ELR (cell line): ENCODE measurements at regions not wholly inside any gene's neighbourhood (a gene's known extent, or its start where the extent isn't known, plus 50 kb on each side); places are given as distances from the start of the nearest gene placed in this dataset.
"Not testable (repeated sequence)": the region's sequence is repeated elsewhere in the genome, so short reads cannot be mapped to it uniquely, and the experiment has no call there.

Experiments
- DNase-seq: peaks from one replicate; pipeline ENCODE4 v3.0.0-alpha.2; 2015; ENCODE audit warnings: low read depth

- no peak for DNase-seq
These were observed 348.9 kb upstream of the SLC39A10 start for GRCh38 chr2:195308163-195308562.

- no peak for DNase-seq
These were observed 349.3 kb upstream of the SLC39A10 start for GRCh38 chr2:195307751-195308150.

DNA sequence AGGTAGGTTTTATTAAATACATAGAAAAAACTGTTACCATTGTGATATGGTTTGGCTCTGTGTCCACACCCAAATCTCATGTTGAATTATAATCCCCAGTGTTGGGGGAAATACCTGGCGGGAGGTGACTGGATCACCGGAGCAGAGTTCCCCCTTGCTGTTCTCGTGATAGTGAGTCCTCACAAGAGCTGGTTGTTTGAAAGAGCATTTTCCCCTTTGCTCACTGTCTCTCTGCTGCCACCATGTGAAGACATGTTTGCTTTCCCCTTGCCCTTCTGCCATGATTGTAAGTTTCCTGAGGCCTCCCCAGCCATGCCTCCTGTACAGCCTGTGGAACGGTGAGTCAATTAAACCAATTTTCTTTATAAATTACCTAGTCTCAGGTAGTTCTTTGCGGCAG is 352.7 kb upstream of the SLC39A10 start:
- peak; percentile 52 for DNase-seq

GRCh38 chr2:195300631-195301030 is 356.4 kb upstream of the SLC39A10 start:
- no peak for DNase-seq

GRCh38 chr2:195299600-195299999 is 357.4 kb upstream of the SLC39A10 start:
- DNase-seq: no peak

DNA sequence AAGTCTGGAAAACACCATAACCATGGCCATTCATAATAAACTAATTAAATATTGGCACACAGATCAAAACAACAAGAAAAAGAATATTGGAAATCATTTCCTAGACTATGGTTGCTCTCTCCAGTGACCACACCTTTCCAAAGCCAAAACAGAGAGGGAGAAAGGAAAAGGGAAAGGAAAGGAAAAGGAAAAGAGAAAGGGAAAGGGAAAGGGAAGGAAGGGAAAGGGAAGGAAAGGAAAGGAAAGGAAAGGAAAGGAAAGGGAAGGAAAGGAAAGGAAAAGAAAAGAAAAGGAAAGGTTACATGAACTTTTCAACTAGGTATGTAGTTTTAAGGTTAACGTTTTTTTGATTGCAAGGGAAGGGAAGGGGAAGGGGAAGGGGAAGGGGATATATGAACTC is 360.5 kb upstream of the SLC39A10 start:
- DNase-seq: no peak

DNA sequence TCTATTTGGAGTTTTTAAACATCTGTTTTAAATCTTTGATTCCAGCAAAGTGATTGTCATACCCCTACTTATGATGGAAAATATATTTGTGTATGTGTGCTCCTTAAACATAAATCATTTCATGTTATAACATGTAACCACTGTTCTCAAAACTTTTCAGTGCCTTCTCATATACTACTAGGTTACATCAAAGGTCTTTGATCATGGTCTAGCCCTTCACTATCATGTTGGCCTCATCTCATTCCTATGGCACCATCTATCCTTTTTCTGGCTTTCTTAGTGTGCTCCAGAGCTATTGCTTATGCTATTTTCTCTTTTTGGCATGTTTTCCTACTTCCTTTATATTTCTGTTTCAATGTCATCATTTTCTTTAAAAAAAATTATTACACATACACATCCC is 367.9 kb upstream of the SLC39A10 start:
- DNase-seq: no peak

- DNase-seq: no peak
These were observed 377.1 kb upstream of the SLC39A10 start for GRCh38 chr2:195279840-195280427.

- DNase-seq: no peak
These were observed 386.5 kb upstream of the SLC39A10 start for GRCh38 chr2:195270466-195271039.

DNA sequence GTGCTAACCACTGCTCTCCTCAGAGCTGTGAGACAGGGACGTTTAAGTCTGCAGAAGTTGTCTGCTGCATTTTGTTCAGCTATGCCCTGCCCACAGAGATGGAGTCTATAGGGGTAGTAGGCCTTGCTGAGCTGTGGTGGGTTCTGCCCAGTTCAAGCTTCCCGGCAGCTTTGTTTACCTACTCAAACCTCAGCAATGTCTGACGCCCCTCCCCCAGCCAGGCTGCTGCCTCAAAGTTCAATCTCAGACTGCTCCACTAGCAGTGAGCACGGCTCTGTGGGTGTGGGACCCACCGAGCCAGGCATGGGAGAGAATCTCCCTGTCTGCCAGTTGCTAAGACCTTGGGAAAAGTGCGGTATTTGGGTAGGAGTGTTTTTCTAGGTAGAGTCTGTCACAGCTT is 387.8 kb upstream of the SLC39A10 start:
- DNase-seq: no peak

DNA sequence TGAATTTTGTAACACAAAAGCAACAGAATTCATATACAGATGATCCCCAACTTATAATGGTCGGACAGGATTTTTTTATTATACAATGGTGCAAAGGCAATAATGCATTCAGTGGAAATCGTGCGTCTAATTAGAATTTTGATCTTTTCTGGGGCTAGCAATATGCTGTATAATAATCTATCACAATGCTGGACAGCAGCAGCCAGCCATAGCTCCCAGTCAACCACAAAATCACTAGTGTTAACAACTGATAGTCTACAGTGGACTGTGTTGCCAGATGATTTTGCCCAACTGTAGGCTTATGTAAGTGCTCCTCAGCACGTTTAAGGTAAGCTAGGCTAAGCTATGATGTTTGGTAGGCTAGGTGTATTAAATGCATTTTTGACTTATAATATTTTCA is 399.0 kb upstream of the SLC39A10 start:
- no peak for DNase-seq

DNA sequence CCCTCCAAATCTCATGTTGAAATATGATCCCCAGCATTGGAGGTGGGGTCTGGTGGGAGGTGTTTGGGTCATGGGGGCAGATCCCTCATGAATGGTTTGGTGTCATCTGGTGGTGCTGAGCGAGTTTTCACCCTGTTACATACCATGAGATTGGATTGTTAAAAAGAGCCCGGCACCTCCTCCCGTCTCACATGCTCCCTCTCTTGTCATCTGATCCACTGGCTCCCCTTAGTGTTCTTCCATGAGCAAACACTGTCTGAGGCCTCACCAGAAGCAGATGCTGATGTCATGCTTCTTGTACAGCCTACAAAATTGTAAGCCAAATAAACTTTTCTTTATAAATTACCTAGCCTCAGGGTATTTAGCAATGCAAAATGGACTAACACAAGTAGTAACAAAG is 405.0 kb upstream of the SLC39A10 start:
- peak; percentile 16 for DNase-seq

GRCh38 chr2:195251214-195251613 is 405.8 kb upstream of the SLC39A10 start:
- peak; percentile 70 for DNase-seq

DNA sequence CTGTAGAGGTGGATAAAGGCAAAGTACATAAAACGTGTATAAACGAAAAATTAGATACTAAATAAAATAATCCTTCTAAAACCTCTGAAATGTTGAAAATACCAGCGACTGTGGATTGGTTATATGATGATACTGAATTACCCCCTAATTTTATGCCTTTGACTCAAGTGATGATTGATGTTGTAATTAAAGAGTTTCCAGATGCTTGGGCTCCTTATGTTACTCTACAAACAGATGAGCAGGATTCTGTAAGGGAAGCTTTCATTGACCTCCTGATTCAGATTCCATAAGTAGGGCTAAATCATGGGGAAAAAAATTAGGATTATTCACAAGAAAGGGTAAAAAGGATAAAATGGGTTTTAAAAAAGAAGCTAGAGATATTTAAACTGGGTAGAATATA is 418.2 kb upstream of the SLC39A10 start:
- DNase-seq: no peak

DNA sequence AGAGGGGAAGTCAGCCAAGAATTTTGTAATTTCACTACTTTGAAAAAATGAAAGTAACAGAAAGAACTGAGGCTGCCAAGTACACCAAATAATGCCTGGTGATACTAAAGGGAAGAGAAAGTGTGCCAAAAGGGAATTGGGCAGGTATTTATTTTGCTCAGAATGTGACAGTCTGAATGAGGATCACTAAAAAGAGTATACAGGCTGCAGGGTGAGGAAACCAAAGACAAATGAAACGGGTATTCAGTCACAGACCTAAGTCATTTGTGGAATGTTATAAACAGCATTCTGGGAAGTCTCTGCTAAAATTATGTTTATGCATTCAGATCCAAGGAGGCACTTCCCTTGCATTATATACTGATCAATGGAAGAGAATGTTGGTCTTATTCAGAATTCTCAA is 418.6 kb upstream of the SLC39A10 start:
- peak; percentile 6 for DNase-seq

DNA sequence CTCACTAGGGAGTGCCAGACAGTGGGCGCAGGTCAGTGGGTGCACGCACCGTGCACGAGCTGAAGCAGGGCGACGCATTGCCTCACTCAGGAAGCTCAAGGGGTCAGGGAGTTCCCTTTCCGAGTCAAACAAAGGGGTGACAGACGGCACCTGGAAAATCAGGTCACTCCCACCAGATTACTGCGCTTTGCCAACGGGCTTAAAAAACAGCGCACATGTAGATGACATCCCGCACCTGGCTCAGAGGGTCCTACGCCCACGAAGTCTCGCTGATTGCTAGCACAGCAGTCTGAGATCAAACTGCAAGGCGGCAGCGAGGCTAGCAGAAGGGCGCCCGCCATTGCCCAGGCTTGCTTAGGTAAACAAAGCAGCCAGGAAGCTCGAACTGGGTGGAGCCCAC is 428.5 kb upstream of the SLC39A10 start:
- not testable (repeated sequence) for DNase-seq

DNA sequence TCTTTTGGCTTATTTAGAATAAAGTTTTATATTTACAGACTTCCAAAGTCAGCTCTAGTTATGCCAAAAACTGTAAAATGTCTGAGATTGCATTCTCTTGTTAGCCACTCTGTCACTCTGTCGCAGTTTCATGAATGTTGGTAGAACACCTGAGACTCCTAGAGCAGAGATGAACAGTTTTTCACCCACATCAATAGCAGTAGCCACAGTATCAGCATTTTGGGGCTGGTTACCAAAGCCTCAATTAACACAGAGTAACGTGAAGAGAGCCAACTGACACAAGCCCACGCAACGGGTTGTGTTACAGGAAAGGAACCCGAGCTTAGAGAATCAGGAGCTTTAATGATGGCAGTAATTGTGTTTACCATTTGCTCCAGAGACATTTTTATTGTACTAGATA is 443.0 kb upstream of the SLC39A10 start:
- no peak for DNase-seq

GRCh38 chr2:195212586-195212985 is 444.4 kb upstream of the SLC39A10 start:
- no peak for DNase-seq

GRCh38 chr2:195202163-195202845 is 454.7 kb upstream of the SLC39A10 start:
- peak; percentile 91 for DNase-seq

DNA sequence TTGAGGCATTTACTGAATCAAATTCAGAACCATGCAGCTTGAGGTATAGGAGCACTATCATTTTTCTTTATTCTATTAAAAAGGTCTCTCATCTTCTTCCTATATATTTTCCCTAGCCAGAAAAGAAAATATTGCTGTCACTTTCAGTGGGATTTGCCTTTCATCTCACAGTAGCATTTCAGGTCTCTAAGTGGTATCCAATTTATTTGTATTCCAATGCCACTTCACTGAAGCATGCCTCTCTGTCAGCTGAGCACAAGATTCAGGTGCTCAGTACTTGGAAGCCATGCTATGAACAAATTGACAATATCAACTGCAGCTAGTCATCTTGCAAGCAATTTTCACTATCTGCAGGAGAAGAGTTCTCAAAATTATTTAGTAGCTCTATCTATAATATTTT is 457.2 kb upstream of the SLC39A10 start:
- no peak for DNase-seq

DNA sequence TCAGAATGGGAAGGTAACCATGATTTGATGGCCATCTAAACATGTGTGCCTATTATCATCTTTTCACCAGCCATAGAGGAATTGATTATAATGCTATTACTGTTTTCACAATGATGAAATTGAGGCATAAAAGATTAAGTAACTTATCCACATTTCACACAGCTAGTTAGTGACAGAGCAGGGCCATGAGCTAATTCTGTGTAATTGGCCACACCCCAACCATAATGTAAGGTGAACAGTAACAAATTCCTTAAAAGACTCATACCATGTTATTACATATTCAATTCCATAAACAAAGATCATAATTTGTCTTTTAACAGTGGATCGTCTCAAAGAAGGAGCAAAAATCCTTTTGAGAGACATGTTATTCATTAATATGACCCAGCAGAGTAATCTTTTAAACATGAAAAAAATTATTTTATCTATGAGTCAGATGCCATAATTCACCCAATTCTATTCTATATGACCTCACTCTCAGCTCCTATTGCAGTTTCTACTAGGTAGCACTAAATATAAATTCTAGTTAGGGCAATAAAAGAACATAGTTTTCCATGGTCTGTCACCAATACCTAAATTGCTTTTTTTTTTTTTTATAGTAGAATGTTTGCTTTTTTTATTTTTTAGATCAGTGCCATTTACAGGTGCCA is 475.8 kb upstream of the SLC39A10 start:
- DNase-seq: peak; percentile 9

DNA sequence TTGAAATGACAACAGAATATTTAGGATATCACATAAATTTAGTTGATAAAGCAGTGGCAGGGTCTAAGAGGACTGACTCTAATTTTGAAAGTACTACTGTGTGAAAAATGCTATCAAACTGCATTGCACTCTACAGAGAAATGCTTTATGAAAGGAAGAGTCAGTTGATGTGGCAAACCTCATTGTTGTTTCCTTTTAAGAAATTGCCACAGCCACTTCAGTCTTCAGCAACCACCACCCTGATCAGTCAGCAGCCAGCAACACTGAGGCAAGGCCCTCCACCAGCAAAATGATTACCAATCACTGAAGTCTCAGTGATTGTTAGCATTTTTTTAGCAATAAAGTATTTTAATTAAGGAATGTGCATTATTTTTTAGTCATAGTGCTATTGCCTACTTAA is 488.7 kb upstream of the SLC39A10 start:
- no peak for DNase-seq

DNA sequence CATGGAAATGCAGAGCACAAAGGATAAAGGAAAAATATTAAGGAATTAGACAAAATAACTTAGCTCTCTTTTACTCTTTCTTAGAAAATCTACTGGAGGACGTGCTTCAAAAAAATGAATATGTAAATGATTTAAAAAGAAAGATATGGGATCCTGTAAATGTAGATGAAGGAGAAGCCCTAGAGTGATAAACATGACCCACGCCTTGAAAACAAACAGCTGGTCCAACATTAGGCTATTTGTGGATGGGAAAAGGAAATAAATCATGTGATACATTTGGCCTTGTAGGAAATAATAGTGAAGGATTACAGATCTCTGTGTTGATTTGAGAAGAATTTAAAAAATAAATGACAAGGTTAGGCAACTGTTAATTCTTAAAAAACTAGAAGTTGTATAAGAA is 492.1 kb upstream of the SLC39A10 start:
- DNase-seq: no peak
